Endothelial cell (in vitro differentiated cells): ENCODE measurements at regions not wholly inside any gene's neighbourhood (a gene's known extent, or its start where the extent isn't known, plus 50 kb on each side); places are given as distances from the start of the nearest gene placed in this dataset.

Experiments
- DNase-seq: peaks from one replicate; pipeline ENCODE4 v3.0.0; 2021; ENCODE audit warnings: low spot score
- H3K27ac Mint-ChIP-seq: one replicate; pipeline ENCODE4 v1.8.0; 2021; ENCODE audit warnings: mixed read lengths, inconsistent platforms; ENCODE audit not compliant: unreplicated experiment
- H3K27me3 Mint-ChIP-seq: one replicate; pipeline ENCODE4 v1.8.0; 2021; ENCODE audit warnings: mild to moderate bottlenecking, moderate library complexity, mixed read lengths, inconsistent platforms; ENCODE audit not compliant: unreplicated experiment
- H3K36me3 Mint-ChIP-seq: one replicate; pipeline ENCODE4 v1.8.0; 2021; ENCODE audit warnings: mild to moderate bottlenecking, low read depth, mixed read lengths, inconsistent platforms; ENCODE audit not compliant: unreplicated experiment
- H3K4me1 Mint-ChIP-seq: one replicate; pipeline ENCODE4 v1.8.0; 2021; ENCODE audit warnings: mild to moderate bottlenecking, mixed read lengths, inconsistent platforms; ENCODE audit not compliant: unreplicated experiment
- H3K4me3 Mint-ChIP-seq: one replicate; pipeline ENCODE4 v1.8.0; 2021; ENCODE audit warnings: mild to moderate bottlenecking, mixed read lengths, inconsistent platforms; ENCODE audit not compliant: unreplicated experiment
- H3K9me3 Mint-ChIP-seq: one replicate; pipeline ENCODE4 v1.8.0; 2021; ENCODE audit warnings: mixed read lengths, inconsistent platforms; ENCODE audit not compliant: unreplicated experiment
- CTCF ChIP-seq: fragments of 200-600 bp; sonication (generic); IDR thresholded peaks from one replicate; pipeline ENCODE4 v1.5.0; 2021; ENCODE audit warnings: antibody characterized with exemption; ENCODE audit not compliant: unreplicated experiment

DNA sequence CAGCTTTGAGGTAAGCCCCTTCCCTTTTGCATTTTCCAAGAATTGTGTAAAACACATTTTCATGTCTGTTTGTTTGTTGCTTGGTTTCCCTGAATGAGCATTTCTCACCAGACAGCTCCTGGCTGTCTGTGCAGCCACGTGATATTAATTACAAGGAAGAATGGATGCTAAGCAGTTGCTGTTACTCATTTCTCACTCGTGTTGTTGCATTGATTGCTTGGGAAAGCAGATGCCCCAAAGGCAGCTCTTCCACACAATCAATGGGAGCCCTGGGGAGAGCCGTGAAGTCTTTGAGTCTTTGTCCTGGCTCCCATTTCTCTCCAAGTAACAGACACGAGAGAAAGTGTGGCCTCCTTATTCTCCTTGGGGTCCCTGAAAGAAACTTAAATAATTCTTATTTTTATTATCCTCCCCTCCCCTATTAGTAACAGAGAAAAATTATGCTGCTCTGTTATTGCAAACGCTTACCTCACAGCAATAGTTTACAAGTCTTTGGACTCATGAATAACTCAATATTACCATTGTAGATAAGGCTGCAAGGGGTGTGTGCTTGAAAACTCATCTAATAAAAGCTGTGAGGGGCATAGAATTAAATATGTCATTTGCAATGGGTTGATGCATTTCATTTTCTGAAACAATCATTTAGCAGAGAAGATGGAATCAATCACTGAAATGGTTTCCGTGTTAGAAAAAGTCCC is 127.7 kb upstream of the CAMK1G start:
- Mint-ChIP-seq H3K9me3 (no peaks in the 10 kb centered on the region), H3K27ac (no peak overlapping the region), H3K27me3 (peaks cover 2% of the 10 kb centered on the region), H3K36me3 (no peaks in the 10 kb centered on the region), H3K4me1 (no peaks in the 10 kb centered on the region), H3K4me3 (no peak overlapping the region)
- TF ChIP-seq CTCF: no peak
- DNase-seq: no peak

- Mint-ChIP-seq H3K36me3 (peaks cover 3% of the 10 kb centered on the region), H3K4me3 (no peak overlapping the region), H3K27ac (no peak overlapping the region), H3K4me1 (no peaks in the 10 kb centered on the region), H3K27me3 (peaks cover under 1% of the 10 kb centered on the region), H3K9me3 (peaks cover 4% of the 10 kb centered on the region)
- DNase-seq: no peak
- no peak for TF ChIP-seq CTCF
Measured at GRCh38 chr1:209456878-209457277, 126.6 kb upstream of the CAMK1G start.

GRCh38 chr1:209457401-209458125 is 126.0 kb upstream of the CAMK1G start:
- DNase-seq: no peak
- Mint-ChIP-seq H3K36me3 (peaks cover 3% of the 10 kb centered on the region), H3K9me3 (peaks cover 4% of the 10 kb centered on the region), H3K27me3 (no peaks in the 10 kb centered on the region), H3K4me1 (no peaks in the 10 kb centered on the region), H3K4me3 (no peak overlapping the region), H3K27ac (no peak overlapping the region)
- TF ChIP-seq CTCF: no peak

- Mint-ChIP-seq H3K4me3 (no peak overlapping the region), H3K36me3 (peaks cover 3% of the 10 kb centered on the region), H3K27ac (no peak overlapping the region), H3K27me3 (no peaks in the 10 kb centered on the region), H3K9me3 (peaks cover 4% of the 10 kb centered on the region), H3K4me1 (no peaks in the 10 kb centered on the region)
- no peak for DNase-seq
- TF ChIP-seq CTCF: no peak
Measured at GRCh38 chr1:209458921-209459320, 124.6 kb upstream of the CAMK1G start.

- Mint-ChIP-seq H3K27ac (no peak overlapping the region), H3K27me3 (peaks cover 1% of the 10 kb centered on the region), H3K36me3 (peaks cover 3% of the 10 kb centered on the region), H3K4me1 (no peaks in the 10 kb centered on the region), H3K9me3 (peaks cover 4% of the 10 kb centered on the region), H3K4me3 (no peak overlapping the region)
- no peak for DNase-seq
- no peak for TF ChIP-seq CTCF
Measured at GRCh38 chr1:209461168-209461567, 122.3 kb upstream of the CAMK1G start.
